Ishikawa (cell line): ENCODE measurements at regions not wholly inside any gene's neighbourhood (a gene's known extent, or its start where the extent isn't known, plus 50 kb on each side); places are given as distances from the start of the nearest gene placed in this dataset.

Experiments
- CEBPB ChIP-seq: IDR thresholded peaks from 2 replicates; pipeline ENCODE4 v1.6.1; 2012
- CREB1 ChIP-seq: IDR thresholded peaks from 2 replicates; pipeline ENCODE4 v1.6.1; 2012; ENCODE audit warnings: low read depth
- EGR1 ChIP-seq: IDR thresholded peaks from 2 replicates; pipeline ENCODE4 v1.6.1; 2012
- EP300 ChIP-seq: IDR thresholded peaks from 2 replicates; pipeline ENCODE4 v1.6.1; 2012; ENCODE audit warnings: borderline replicate concordance
- FOXM1 ChIP-seq: IDR thresholded peaks from 2 replicates; pipeline ENCODE4 v1.6.1; 2012; ENCODE audit warnings: low read depth, borderline replicate concordance
- MAX ChIP-seq: IDR thresholded peaks from 2 replicates; pipeline ENCODE4 v1.6.1; 2012
- NFIC ChIP-seq: IDR thresholded peaks from 2 replicates; pipeline ENCODE4 v1.6.1; 2012
- RAD21 ChIP-seq: IDR thresholded peaks from 2 replicates; pipeline ENCODE4 v1.6.1; 2012; ENCODE audit warnings: low read depth
- REST ChIP-seq: IDR thresholded peaks from 2 replicates; pipeline ENCODE4 v1.6.1; 2012; ENCODE audit warnings: low read depth, mild to moderate bottlenecking
- TAF1 ChIP-seq: IDR thresholded peaks from 2 replicates; pipeline ENCODE4 v1.6.1; 2012; ENCODE audit warnings: low read depth, mild to moderate bottlenecking
- TCF12 ChIP-seq: IDR thresholded peaks from 2 replicates; pipeline ENCODE4 v1.6.1; 2012; ENCODE audit warnings: low read depth
- TEAD4 ChIP-seq: IDR thresholded peaks from 2 replicates; pipeline ENCODE4 v1.6.1; 2012
- USF1 ChIP-seq: IDR thresholded peaks from 2 replicates; pipeline ENCODE4 v1.6.1; 2012
- YY1 ChIP-seq: IDR thresholded peaks from 2 replicates; pipeline ENCODE4 v1.6.1; 2012; ENCODE audit warnings: low read depth
- ZBTB7A ChIP-seq: IDR thresholded peaks from 2 replicates; pipeline ENCODE4 v1.6.1; 2012; ENCODE audit warnings: low read depth

DNA sequence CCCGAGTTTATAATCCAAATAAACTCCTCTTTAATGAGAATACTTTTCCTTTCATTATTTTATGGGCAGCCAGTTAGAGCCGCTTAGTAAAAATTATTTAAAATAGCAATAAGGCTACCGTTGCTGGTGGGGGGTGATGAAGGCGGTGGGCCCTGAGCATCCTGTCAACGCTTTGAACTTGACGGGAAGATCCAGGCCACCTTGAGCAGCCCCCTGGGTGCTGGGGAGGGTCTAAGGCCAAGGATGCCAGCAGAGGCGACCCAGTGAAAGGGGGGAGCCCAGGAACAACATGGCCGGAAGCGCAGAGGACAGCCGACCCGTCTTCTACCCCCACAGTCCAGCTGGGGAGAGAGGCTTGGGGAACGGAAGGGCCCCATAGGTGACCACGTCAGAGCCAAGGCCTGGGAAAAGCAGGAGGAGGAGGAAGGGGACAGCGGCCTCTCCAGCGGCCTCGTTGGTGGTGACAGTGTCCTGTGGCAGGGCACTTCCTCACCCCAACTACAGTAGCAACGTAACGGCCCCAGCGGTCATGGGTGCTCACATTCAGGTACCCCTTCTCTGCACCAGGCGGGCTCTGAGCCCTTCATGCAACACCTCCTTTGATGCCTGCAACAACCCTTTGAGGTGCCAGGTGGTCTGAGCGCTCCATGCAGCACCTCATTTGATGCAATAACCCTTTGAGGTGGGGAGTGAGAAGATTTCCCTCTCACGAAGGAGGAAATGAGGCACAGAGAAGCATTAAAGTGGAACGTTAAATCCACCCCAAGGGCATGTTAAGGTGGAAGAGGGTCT lies 695.3 kb downstream of the TBC1D22A start:
- TF ChIP-seq USF1: no peak
- TF ChIP-seq CEBPB: no peak

DNA sequence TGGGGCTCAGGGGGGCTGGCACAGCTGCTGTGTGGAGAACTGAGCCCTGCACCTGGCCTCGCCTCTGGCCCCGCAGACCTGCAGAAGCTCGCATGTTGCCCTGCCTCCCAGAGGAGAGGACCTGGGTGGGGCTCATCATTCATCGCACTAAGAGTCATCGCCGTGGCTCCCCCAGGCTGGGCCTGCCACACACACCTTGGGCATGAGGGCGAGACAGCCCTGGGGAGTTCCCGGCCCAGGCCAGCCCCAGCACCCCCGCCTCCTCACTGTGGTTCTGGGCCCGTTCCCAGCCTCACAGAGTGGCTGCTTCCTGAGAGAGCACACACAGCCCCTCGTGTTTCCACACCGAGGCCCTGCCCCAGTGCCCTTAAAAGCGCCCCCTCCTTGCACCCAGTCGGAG lies 694.6 kb downstream of the TBC1D22A start:
- no peak for TF ChIP-seq FOXM1
- TF ChIP-seq CREB1: no peak
- TF ChIP-seq ZBTB7A: no peak
- TF ChIP-seq YY1: no peak
- TF ChIP-seq RAD21: no peak
- TF ChIP-seq NFIC: no peak
- no peak for TF ChIP-seq EGR1
- no peak for TF ChIP-seq TEAD4
- no peak for TF ChIP-seq REST
- TF ChIP-seq USF1: no peak
- no peak for TF ChIP-seq EP300
- TF ChIP-seq TCF12: no peak

GRCh38 chr22:47456031-47456430 lies 693.6 kb downstream of the TBC1D22A start:
- TF ChIP-seq EGR1 (no peak), ZBTB7A (no peak), NFIC (no peak), EP300 (no peak), TAF1 (no peak), FOXM1 (no peak), MAX (no peak), CEBPB (no peak), TEAD4 (no peak), RAD21 (no peak), TCF12 (no peak)

DNA sequence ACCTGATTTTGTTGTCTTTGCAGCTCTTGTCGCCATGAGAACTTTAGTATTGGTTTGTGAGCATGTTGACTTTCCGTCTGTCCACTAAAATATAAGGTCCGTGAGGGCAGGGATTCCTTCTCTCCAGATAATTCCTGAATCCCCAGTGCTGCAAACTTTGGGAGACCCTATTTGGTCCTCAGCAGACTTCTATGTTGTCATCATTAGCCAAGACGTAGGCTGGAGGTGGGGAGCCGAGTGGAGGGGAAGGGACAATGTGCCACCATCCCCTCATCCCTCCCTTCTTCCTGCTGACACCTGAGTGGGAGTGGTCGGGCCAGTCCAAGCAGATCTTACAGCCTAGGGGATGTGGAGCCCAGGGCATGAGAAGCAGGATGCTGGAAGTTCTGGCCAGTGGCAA lies 690.6 kb downstream of the TBC1D22A start:
- no peak for TF ChIP-seq CREB1

- no peak for TF ChIP-seq FOXM1
- TF ChIP-seq RAD21: peak; percentile 44
Measured at GRCh38 chr22:47452184-47452583, 689.7 kb downstream of the TBC1D22A start.

GRCh38 chr22:47450876-47451475 lies 688.5 kb downstream of the TBC1D22A start:
- no peak for TF ChIP-seq FOXM1
- TF ChIP-seq EGR1: no peak
- no peak for TF ChIP-seq TCF12

DNA sequence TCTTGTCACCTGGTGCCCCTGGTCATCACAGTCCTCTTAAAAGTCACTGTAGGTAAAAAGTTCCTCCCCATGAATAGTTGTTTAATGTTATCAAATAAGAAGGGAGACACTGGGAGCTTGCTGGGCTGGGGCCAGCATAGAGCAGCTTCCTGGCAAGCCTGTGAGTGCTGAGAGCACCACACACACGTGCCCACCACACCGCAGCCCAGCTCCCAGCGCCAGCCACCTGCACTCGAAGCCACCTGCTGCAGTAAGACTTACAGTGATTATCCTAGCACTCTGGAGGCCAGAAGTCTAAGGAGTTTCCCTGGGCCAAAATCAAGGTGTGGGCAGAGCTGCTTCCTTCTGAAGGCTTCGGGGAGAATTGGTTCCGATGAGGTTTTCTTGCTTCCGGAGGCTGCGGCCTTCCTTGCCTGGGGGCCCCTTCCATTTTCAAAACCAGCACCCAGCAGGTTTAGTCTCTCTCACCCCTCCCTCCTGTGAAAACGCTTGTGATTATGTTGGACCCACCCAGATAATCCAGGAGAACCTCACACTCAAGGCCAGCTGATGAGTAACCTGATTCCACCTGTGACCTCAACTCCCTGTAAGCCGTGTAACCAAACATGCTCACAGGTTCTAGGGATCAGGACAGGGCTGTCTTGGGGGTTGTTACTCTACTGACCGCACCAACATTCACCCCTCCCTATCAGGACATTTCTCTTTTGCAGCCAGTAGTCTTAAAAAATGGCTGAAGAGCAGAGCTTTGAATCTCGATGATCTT lies 687.2 kb downstream of the TBC1D22A start:
- no peak for TF ChIP-seq USF1
- TF ChIP-seq TCF12: no peak
- TF ChIP-seq YY1: no peak
- no peak for TF ChIP-seq NFIC
- no peak for TF ChIP-seq EP300
- TF ChIP-seq MAX: no peak
- no peak for TF ChIP-seq ZBTB7A
- TF ChIP-seq TEAD4: no peak
- no peak for TF ChIP-seq FOXM1
- no peak for TF ChIP-seq TAF1
- TF ChIP-seq CREB1: no peak
- TF ChIP-seq CEBPB: no peak
- TF ChIP-seq EGR1: no peak
- TF ChIP-seq RAD21: no peak
- no peak for TF ChIP-seq REST
